Ecto neural progenitor cell (in vitro differentiated cells): ENCODE measurements at regions not wholly inside any gene's neighbourhood (a gene's known extent, or its start where the extent isn't known, plus 50 kb on each side); places are given as distances from the start of the nearest gene placed in this dataset.
"Not testable (repeated sequence)": the region's sequence is repeated elsewhere in the genome, so short reads cannot be mapped to it uniquely, and the experiment has no call there.

ENCODE experiments used
- DNase-seq: peaks from one replicate; pipeline ENCODE4 v3.0.0-alpha.2; 2018; ENCODE audit warnings: low spot score

- no peak for DNase-seq
Measured at GRCh38 chr13:80550971-80551441, 210.1 kb upstream of the SPRY2 start.

- DNase-seq: no peak
Measured at GRCh38 chr13:80548915-80549314, 208.0 kb upstream of the SPRY2 start.

- DNase-seq: no peak
Measured at GRCh38 chr13:80547885-80548825, 207.2 kb upstream of the SPRY2 start.

GRCh38 chr13:80547341-80547740 lies 206.4 kb upstream of the SPRY2 start:
- DNase-seq: no peak

GRCh38 chr13:80533175-80533574 lies 192.2 kb upstream of the SPRY2 start:
- DNase-seq: no peak

- no peak for DNase-seq
Measured at GRCh38 chr13:80530902-80531301, 190.0 kb upstream of the SPRY2 start.

- no peak for DNase-seq
Measured at GRCh38 chr13:80530191-80530590, 189.3 kb upstream of the SPRY2 start.

GRCh38 chr13:80529734-80530133 lies 188.8 kb upstream of the SPRY2 start:
- no peak for DNase-seq

- DNase-seq: no peak
Measured at GRCh38 chr13:80528733-80529132, 187.8 kb upstream of the SPRY2 start.

GRCh38 chr13:80527400-80527799 lies 186.5 kb upstream of the SPRY2 start:
- no peak for DNase-seq

- no peak for DNase-seq
Measured at GRCh38 chr13:80524447-80525215, 183.7 kb upstream of the SPRY2 start.

GRCh38 chr13:80523134-80523533 lies 182.2 kb upstream of the SPRY2 start:
- no peak for DNase-seq

GRCh38 chr13:80522463-80522862 lies 181.5 kb upstream of the SPRY2 start:
- not testable (repeated sequence) for DNase-seq

GRCh38 chr13:80516818-80517348 lies 176.0 kb upstream of the SPRY2 start:
- no peak for DNase-seq

- no peak for DNase-seq
Measured at GRCh38 chr13:80515296-80515695, 174.4 kb upstream of the SPRY2 start.

GRCh38 chr13:80513196-80513595 lies 172.3 kb upstream of the SPRY2 start:
- no peak for DNase-seq

GRCh38 chr13:80510686-80511085 lies 169.8 kb upstream of the SPRY2 start:
- DNase-seq: no peak

- DNase-seq: no peak
Measured at GRCh38 chr13:80509264-80509663, 168.3 kb upstream of the SPRY2 start.

GRCh38 chr13:80508031-80508430 lies 167.1 kb upstream of the SPRY2 start:
- no peak for DNase-seq

- no peak for DNase-seq
Measured at GRCh38 chr13:80504453-80504852, 163.5 kb upstream of the SPRY2 start.

- no peak for DNase-seq
Measured at GRCh38 chr13:80502359-80502758, 161.4 kb upstream of the SPRY2 start.

GRCh38 chr13:80501556-80501955 lies 160.6 kb upstream of the SPRY2 start:
- no peak for DNase-seq
